GM18861 (cell line): ENCODE measurements at regions not wholly inside any gene's neighbourhood (a gene's known extent, or its start where the extent isn't known, plus 50 kb on each side); places are given as distances from the start of the nearest gene placed in this dataset.

Experiments used
- ATAC-seq: cut with Tn5 transposase; IDR thresholded peaks from one replicate; pipeline ENCODE4 v1.9.1; 2021; ENCODE audit not compliant: unreplicated experiment

GRCh38 chr20:54272901-54273488 is 65.1 kb downstream of the PFDN4 start:
- ATAC-seq: no peak

GRCh38 chr20:54275359-54276111 is 67.6 kb downstream of the PFDN4 start:
- no peak for ATAC-seq

GRCh38 chr20:54276577-54277169 is 68.8 kb downstream of the PFDN4 start:
- ATAC-seq: no peak

- ATAC-seq: no peak
These were observed 70.4 kb downstream of the PFDN4 start for GRCh38 chr20:54278262-54278661.

GRCh38 chr20:54282625-54283024 is 74.7 kb downstream of the PFDN4 start:
- ATAC-seq: no peak

- ATAC-seq: no peak
These were observed 75.4 kb downstream of the PFDN4 start for GRCh38 chr20:54283253-54283652.

- ATAC-seq: no peak
These were observed 77.2 kb downstream of the PFDN4 start for GRCh38 chr20:54284928-54285704.

- ATAC-seq: no peak
These were observed 82.7 kb downstream of the PFDN4 start for GRCh38 chr20:54290636-54291035.

- ATAC-seq: no peak
These were observed 83.6 kb downstream of the PFDN4 start for GRCh38 chr20:54291339-54292010.

- no peak for ATAC-seq
These were observed 84.3 kb downstream of the PFDN4 start for GRCh38 chr20:54292185-54292584.

- no peak for ATAC-seq
These were observed 85.6 kb downstream of the PFDN4 start for GRCh38 chr20:54293526-54293925.

- ATAC-seq: no peak
These were observed 86.2 kb downstream of the PFDN4 start for GRCh38 chr20:54294094-54294493.

GRCh38 chr20:54295686-54296085 is 87.8 kb downstream of the PFDN4 start:
- ATAC-seq: no peak

- no peak for ATAC-seq
These were observed 97.5 kb downstream of the PFDN4 start for GRCh38 chr20:54305421-54305820.

- no peak for ATAC-seq
These were observed 99.3 kb downstream of the PFDN4 start for GRCh38 chr20:54306985-54307710.

- ATAC-seq: no peak
These were observed 100.9 kb downstream of the PFDN4 start for GRCh38 chr20:54308804-54309203.

GRCh38 chr20:54318892-54319291 is 111.0 kb downstream of the PFDN4 start:
- ATAC-seq: no peak

- no peak for ATAC-seq
These were observed 112.3 kb downstream of the PFDN4 start for GRCh38 chr20:54320148-54320607.

- ATAC-seq: no peak
These were observed 113.6 kb downstream of the PFDN4 start for GRCh38 chr20:54321352-54322087.
